ENCODE measurements at regions not wholly inside any gene's neighbourhood (a gene's known extent, or its start where the extent isn't known, plus 50 kb on each side); places are given as distances from the start of the nearest gene placed in this dataset.

- TF ChIP-seq USF1 (IDR thresholded peaks at IDR 0.05; ENCODE audit: borderline replicate concordance, low read depth): no peak
- no peak for TF ChIP-seq MAX (IDR thresholded peaks at IDR 0.05; ENCODE audit: low read depth)
- no peak for TF ChIP-seq GABPA (IDR thresholded peaks at IDR 0.05; ENCODE audit: low read depth)
- TF ChIP-seq RCOR1 (IDR thresholded peaks at IDR 0.05; ENCODE audit: low read length): no peak
- no peak for TF ChIP-seq NFIC (IDR thresholded peaks at IDR 0.05; ENCODE audit: borderline replicate concordance)
- no peak for TF ChIP-seq FOXJ3 (CRISPR knock-in tag; IDR thresholded peaks at IDR 0.05)
- TF ChIP-seq TEAD4 (IDR thresholded peaks at IDR 0.05; ENCODE audit: borderline replicate concordance, insufficient read depth): no peak
- no peak for TF ChIP-seq NRF1 (IDR thresholded peaks at IDR 0.05; ENCODE audit: low read depth, low read length)
- TF ChIP-seq TAF1 (IDR thresholded peaks at IDR 0.05; ENCODE audit: borderline replicate concordance, low read depth, low read length): no peak
- no peak for TF ChIP-seq SMC3 (IDR thresholded peaks at IDR 0.05; ENCODE audit: low read depth, low read length)
- TF ChIP-seq FOXM1 (IDR thresholded peaks at IDR 0.05; ENCODE audit: low read depth): no peak
- TF ChIP-seq MEF2A (IDR thresholded peaks at IDR 0.05; ENCODE audit: borderline replicate concordance, low read depth): no peak
- no peak for TF ChIP-seq EP300 (IDR thresholded peaks at IDR 0.05; ENCODE audit: borderline replicate concordance in 1 of 2, low read depth in 1 of 2, low read length in 1 of 2)
- TF ChIP-seq RAD21 (IDR thresholded peaks at IDR 0.05; ENCODE audit: low read length): no peak
- Histone ChIP-seq H3K9me3 (no peaks in the 10 kb centered on the region), H3K27ac (ENCODE audit: low read depth in 2 of 2, low read length in 1 of 2) (no peak overlapping the region; a peak in 1 of 4 replicates), H3K4me3 (ENCODE audit: low read depth in 2 of 2, low read length in 1 of 2) (no peak overlapping the region), H3K27me3 (ENCODE audit: insufficient read depth) (no peaks in the 10 kb centered on the region), H3K36me3 (replicated peaks in 1 of 2; ENCODE audit: control insufficient read depth in 1 of 2, insufficient read depth in 2 of 2, low read length in 1 of 2) (no peaks in the 10 kb centered on the region), H3K4me1 (ENCODE audit: control insufficient read depth in 1 of 2, insufficient read depth in 2 of 2, low read depth in 1 of 2, low read length in 1 of 2) (no peaks in the 10 kb centered on the region; a peak in 1 of 4 replicates), H3K79me2 (ENCODE audit: insufficient read depth) (no peaks in the 10 kb centered on the region), H2AFZ (ENCODE audit: low read depth) (no peak overlapping the region), H3K9me2 (no peaks in the 10 kb centered on the region), H4K20me1 (ENCODE audit: insufficient read depth) (no peaks in the 10 kb centered on the region), H3F3A (replicated peaks; ENCODE audit: insufficient read depth) (no peaks in the 10 kb centered on the region), H3K9ac (no peak overlapping the region), H3K4me2 (no peak overlapping the region)
- no peak for DNase-seq
- ChIA-PET CTCF (interaction anchor here (1.6 kb wide), 1 partner anchor 185 kb away, joined by 3 read pairs; no protein-coding TSS in a partner anchor), POLR2A (no interaction called here)
- WGBS (ENCODE audit: low lambda C conversion rate): 71% methylated on average over 4 of the region's 4 CpGs
Measured at GRCh38 chr2:62641936-62642335, 63.6 kb upstream of the EHBP1 start.

- POLR2A ChIA-PET: no interaction called here
- CTCF ChIA-PET: no interaction called here
Measured at GRCh38 chr2:62641410-62641843, 64.1 kb upstream of the EHBP1 start.

More at GRCh38 chr2:62641410-62641843, 64.1 kb upstream of the EHBP1 start:
- no peak for TF ChIP-seq TAF1 (IDR thresholded peaks at IDR 0.05; ENCODE audit: borderline replicate concordance, low read depth, low read length)
- TF ChIP-seq FOXM1 (IDR thresholded peaks at IDR 0.05; ENCODE audit: low read depth): no peak
- TF ChIP-seq TEAD4 (IDR thresholded peaks at IDR 0.05; ENCODE audit: borderline replicate concordance, insufficient read depth): no peak
- TF ChIP-seq ELF1 (IDR thresholded peaks at IDR 0.05): no peak
- TF ChIP-seq JUND (IDR thresholded peaks at IDR 0.05): no peak
- no peak for TF ChIP-seq PBX3 (IDR thresholded peaks at IDR 0.05)
- H3K79me2 ChIP-seq (ENCODE audit: insufficient read depth): no peaks in the 10 kb centered on the region
- no peaks in the 10 kb centered on the region for H3F3A ChIP-seq (replicated peaks; ENCODE audit: insufficient read depth)
- H3K27me3 ChIP-seq (ENCODE audit: insufficient read depth): no peaks in the 10 kb centered on the region
- no peaks in the 10 kb centered on the region for H3K9me3 ChIP-seq
- 0 out of 2 replicates have a peak overlapping the region, but pooled peaks have one; percentile 20 for H2AFZ ChIP-seq (ENCODE audit: low read depth)
- H4K20me1 ChIP-seq (ENCODE audit: insufficient read depth): no peaks in the 10 kb centered on the region
- H3K36me3 ChIP-seq (replicated peaks in 1 of 2; ENCODE audit: control insufficient read depth in 1 of 2, insufficient read depth in 2 of 2, low read length in 1 of 2): no peaks in the 10 kb centered on the region
- H3K9me2 ChIP-seq: no peaks in the 10 kb centered on the region
- no peak overlapping the region for H3K4me2 ChIP-seq
- no peaks in the 10 kb centered on the region; a peak in 1 of 4 replicates for H3K4me1 ChIP-seq (ENCODE audit: control insufficient read depth in 1 of 2, insufficient read depth in 2 of 2, low read depth in 1 of 2, low read length in 1 of 2)
- H3K27ac ChIP-seq (ENCODE audit: low read depth in 2 of 2, low read length in 1 of 2): peak overlapping the region in 1 of 2 experiments; percentile 47; a peak in 1 of 4 replicates
- H3K4me3 ChIP-seq (ENCODE audit: low read depth in 2 of 2, low read length in 1 of 2): no peak overlapping the region
- 68% methylated on average over 1 of the region's 1 CpG for WGBS (ENCODE audit: low lambda C conversion rate)
- H3K9ac ChIP-seq: no peak overlapping the region
- no peak for DNase-seq

All from SK-N-SH (cell line).